Transverse colon (tissue), 3 donors: ENCODE measurements at regions not wholly inside any gene's neighbourhood (a gene's known extent, or its start where the extent isn't known, plus 50 kb on each side); places are given as distances from the start of the nearest gene placed in this dataset.

Source experiments
- CTCF ChIP-seq, 5 experiments: fragments of 200-600 bp in 3 of 5; fragments of 450-650 bp in 2 of 5; sonication (generic) in 3 of 5; IDR thresholded peaks; 1 replicate in 2 of 5; 2 replicates in 3 of 5; pipeline ENCODE4 v1.5.1; 2016 to 2017; ENCODE audit warnings: antibody characterized with exemption in 5 of 5, inconsistent platforms in 3 of 5, mild to moderate bottlenecking in 2 of 5, moderate library complexity in 1 of 5
- EP300 ChIP-seq: sonication (generic); formaldehyde crosslinking; IDR thresholded peaks from one replicate; pipeline ENCODE4 v1.6.1; 2017; ENCODE audit warnings: antibody characterized with exemption, low read depth
- POLR2A ChIP-seq: fragments of 450-650 bp; IDR thresholded peaks from one replicate; pipeline ENCODE4 v1.6.1; 2016; ENCODE audit warnings: antibody characterized with exemption, mild to moderate bottlenecking, moderate library complexity

- TF ChIP-seq POLR2A (no peak), CTCF (IDR thresholded peaks at IDR 0.05) (no peak), EP300 (no peak)
Observed at GRCh38 chr13:22134261-22134660, 463.4 kb downstream of the FGF9 start.
